ENCODE measurements at regions not wholly inside any gene's neighbourhood (a gene's known extent, or its start where the extent isn't known, plus 50 kb on each side); places are given as distances from the start of the nearest gene placed in this dataset.

DNA sequence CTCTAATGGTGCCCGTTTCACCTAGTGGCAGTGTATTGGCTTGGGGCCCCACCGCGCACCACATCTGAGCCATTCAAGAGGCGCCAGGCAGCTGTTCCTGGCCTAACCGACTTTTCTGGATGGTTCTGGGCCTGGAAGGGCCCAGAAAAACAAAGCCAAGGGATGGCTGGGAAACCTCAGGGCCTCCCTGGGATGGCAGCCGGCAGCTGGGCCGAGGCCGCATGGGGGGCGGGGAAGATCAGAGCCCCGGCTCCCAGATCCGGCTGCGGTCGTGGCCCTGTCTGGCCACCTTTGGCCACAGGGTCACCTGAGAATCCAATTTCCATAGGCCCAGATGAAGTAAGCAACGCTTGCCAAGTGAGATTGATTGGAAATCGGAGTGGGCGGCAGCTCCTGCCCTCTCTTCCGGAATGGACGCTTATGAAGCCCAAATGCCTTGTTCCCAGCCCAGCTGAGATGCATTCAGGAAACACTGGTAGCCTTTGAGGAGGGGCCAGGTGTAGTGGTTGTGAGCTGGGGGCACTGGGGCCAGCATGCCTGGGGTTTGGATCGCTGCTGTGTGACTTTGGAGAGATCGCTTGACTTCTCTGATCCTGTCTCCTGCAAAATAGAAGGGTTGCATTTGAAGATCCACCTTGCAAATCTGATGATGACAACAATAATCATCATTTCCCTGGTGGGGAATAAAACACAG lies 163.8 kb upstream of the GSE1 start (continued):
- TF ChIP-seq, protein P1, sequence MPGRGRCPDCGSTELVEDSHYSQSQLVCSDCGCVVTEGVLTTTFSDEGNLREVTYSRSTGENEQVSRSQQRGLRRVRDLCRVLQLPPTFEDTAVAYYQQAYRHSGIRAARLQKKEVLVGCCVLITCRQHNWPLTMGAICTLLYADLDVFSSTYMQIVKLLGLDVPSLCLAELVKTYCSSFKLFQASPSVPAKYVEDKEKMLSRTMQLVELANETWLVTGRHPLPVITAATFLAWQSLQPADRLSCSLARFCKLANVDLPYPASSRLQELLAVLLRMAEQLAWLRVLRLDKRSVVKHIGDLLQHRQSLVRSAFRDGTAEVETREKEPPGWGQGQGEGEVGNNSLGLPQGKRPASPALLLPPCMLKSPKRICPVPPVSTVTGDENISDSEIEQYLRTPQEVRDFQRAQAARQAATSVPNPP (CRISPR knock-in tag; IDR thresholded peaks at IDR 0.05), result no peak
- no peak for TF ChIP-seq PRPF4 (IDR thresholded peaks at IDR 0.05; ENCODE audit: low read depth, low read length, poor library complexity, severe bottlenecking)
- no peak for TF ChIP-seq ZZZ3 (CRISPR knock-in tag; IDR thresholded peaks at IDR 0.05; ENCODE audit: borderline replicate concordance)
- TF ChIP-seq, protein P2, sequence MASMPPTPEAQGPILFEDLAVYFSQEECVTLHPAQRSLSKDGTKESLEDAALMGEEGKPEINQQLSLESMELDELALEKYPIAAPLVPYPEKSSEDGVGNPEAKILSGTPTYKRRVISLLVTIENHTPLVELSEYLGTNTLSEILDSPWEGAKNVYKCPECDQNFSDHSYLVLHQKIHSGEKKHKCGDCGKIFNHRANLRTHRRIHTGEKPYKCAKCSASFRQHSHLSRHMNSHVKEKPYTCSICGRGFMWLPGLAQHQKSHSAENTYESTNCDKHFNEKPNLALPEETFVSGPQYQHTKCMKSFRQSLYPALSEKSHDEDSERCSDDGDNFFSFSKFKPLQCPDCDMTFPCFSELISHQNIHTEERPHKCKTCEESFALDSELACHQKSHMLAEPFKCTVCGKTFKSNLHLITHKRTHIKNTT (CRISPR knock-in tag; IDR thresholded peaks at IDR 0.05), result no peak
- TF ChIP-seq CREB1 (IDR thresholded peaks at IDR 0.05), result no peak
- no peak for TF ChIP-seq CREB1 (CRISPR knock-in tag; IDR thresholded peaks at IDR 0.05)
- no peak; the same call in 1 of the 2 replicates for TF ChIP-seq ERF (CRISPR knock-in tag; IDR thresholded peaks at IDR 0.05)
- TF ChIP-seq HOXA9 (CRISPR knock-in tag; IDR thresholded peaks at IDR 0.05; ENCODE audit: borderline replicate concordance), result no peak
- TF ChIP-seq KDM1A (CRISPR knock-in tag; IDR thresholded peaks at IDR 0.05), result peak; percentile 93
- TF ChIP-seq, protein P3, sequence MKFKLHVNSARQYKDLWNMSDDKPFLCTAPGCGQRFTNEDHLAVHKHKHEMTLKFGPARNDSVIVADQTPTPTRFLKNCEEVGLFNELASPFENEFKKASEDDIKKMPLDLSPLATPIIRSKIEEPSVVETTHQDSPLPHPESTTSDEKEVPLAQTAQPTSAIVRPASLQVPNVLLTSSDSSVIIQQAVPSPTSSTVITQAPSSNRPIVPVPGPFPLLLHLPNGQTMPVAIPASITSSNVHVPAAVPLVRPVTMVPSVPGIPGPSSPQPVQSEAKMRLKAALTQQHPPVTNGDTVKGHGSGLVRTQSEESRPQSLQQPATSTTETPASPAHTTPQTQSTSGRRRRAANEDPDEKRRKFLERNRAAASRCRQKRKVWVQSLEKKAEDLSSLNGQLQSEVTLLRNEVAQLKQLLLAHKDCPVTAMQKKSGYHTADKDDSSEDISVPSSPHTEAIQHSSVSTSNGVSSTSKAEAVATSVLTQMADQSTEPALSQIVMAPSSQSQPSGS (CRISPR knock-in tag; IDR thresholded peaks at IDR 0.05), result peak; percentile 31; the same call in 1 of the 2 replicates
- no peak for TF ChIP-seq ZNF333 (CRISPR knock-in tag; IDR thresholded peaks at IDR 0.05; ENCODE audit: borderline replicate concordance)
- no peak for TF ChIP-seq ZSCAN9 (CRISPR knock-in tag; IDR thresholded peaks at IDR 0.05; ENCODE audit: borderline replicate concordance)
- TF ChIP-seq MTF1 (CRISPR knock-in tag; IDR thresholded peaks at IDR 0.05), result no peak
- TF ChIP-seq, protein P4, sequence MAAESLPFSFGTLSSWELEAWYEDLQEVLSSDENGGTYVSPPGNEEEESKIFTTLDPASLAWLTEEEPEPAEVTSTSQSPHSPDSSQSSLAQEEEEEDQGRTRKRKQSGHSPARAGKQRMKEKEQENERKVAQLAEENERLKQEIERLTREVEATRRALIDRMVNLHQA (CRISPR knock-in tag; IDR thresholded peaks at IDR 0.05), result no peak
- TF ChIP-seq, protein P5, sequence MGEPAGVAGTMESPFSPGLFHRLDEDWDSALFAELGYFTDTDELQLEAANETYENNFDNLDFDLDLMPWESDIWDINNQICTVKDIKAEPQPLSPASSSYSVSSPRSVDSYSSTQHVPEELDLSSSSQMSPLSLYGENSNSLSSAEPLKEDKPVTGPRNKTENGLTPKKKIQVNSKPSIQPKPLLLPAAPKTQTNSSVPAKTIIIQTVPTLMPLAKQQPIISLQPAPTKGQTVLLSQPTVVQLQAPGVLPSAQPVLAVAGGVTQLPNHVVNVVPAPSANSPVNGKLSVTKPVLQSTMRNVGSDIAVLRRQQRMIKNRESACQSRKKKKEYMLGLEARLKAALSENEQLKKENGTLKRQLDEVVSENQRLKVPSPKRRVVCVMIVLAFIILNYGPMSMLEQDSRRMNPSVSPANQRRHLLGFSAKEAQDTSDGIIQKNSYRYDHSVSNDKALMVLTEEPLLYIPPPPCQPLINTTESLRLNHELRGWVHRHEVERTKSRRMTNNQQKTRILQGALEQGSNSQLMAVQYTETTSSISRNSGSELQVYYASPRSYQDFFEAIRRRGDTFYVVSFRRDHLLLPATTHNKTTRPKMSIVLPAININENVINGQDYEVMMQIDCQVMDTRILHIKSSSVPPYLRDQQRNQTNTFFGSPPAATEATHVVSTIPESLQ (CRISPR knock-in tag; conservative IDR thresholded peaks at IDR 0.05), result no peak
- TF ChIP-seq ZNF274 (CRISPR knock-in tag; IDR thresholded peaks at IDR 0.05), result no peak
- TF ChIP-seq ZNF678 (CRISPR knock-in tag; IDR thresholded peaks at IDR 0.05), result peak; percentile 94; the same call in 1 of the 2 replicates
- no peak for TF ChIP-seq ZC3H13 (CRISPR knock-in tag; IDR thresholded peaks at IDR 0.05)
- no peak for TF ChIP-seq CBX2 (IDR thresholded peaks at IDR 0.05; ENCODE audit: low read depth, low read length)
- peak; percentile 89; the same call in 1 of the 2 replicates for TF ChIP-seq CBX2 (CRISPR knock-in tag; IDR thresholded peaks at IDR 0.05; ENCODE audit: low read depth)
- TF ChIP-seq, protein P6, sequence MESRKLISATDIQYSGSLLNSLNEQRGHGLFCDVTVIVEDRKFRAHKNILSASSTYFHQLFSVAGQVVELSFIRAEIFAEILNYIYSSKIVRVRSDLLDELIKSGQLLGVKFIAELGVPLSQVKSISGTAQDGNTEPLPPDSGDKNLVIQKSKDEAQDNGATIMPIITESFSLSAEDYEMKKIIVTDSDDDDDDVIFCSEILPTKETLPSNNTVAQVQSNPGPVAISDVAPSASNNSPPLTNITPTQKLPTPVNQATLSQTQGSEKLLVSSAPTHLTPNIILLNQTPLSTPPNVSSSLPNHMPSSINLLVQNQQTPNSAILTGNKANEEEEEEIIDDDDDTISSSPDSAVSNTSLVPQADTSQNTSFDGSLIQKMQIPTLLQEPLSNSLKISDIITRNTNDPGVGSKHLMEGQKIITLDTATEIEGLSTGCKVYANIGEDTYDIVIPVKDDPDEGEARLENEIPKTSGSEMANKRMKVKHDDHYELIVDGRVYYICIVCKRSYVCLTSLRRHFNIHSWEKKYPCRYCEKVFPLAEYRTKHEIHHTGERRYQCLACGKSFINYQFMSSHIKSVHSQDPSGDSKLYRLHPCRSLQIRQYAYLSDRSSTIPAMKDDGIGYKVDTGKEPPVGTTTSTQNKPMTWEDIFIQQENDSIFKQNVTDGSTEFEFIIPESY (CRISPR knock-in tag; IDR thresholded peaks at IDR 0.05), result no peak
- TF ChIP-seq ZNF737 (CRISPR knock-in tag; IDR thresholded peaks at IDR 0.05; ENCODE audit: borderline replicate concordance), result peak; percentile 62; the same call in 1 of the 2 replicates
- TF ChIP-seq SAFB2 (CRISPR knock-in tag; IDR thresholded peaks at IDR 0.05; ENCODE audit: borderline replicate concordance, low read depth), result no peak
